NCI-H2107 treated with DMSO at 0.1 percent for 48 hours (cell line): ENCODE measurements at regions not wholly inside any gene's neighbourhood (a gene's known extent, or its start where the extent isn't known, plus 50 kb on each side); places are given as distances from the start of the nearest gene placed in this dataset.
"Not testable (repeated sequence)": the region's sequence is repeated elsewhere in the genome, so short reads cannot be mapped to it uniquely, and the experiment has no call there.

ENCODE experiments used
- DNase-seq: peaks from one replicate; lab custom pipeline; 2025; ENCODE audit not compliant: unreplicated experiment; lab: John Stamatoyannopoulos, UW

DNA sequence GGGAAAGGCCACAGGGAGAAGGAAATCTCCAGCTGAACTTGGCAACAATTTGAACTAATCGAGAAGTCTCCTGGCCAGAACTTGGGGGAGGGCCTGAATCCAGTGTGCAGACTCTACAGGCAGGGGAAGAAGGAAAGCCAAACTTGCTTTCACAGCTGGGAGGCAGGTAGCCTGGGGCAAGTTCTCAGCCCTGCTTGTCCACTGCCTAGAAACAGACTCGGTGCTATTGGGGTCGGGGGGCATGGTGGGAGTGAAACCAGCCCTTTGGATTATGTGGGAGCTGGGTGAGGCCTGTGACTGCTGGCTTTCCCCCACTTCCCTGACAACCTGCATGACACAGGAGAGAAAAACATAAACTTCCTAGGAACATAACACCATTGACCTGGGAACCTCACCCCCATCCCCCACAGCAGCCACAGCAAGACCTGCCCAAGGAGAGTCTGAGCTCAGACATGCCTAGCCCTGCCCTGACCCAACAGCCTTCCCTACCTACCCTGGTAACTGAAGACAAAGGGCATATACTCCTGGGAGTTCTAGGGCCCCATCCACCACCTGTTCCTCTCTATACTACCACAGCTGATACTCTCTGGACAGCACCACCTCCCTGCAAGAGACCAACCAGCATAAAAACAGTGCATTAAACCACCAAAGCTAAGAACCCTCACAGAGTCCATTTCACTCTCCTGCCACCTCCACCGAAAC, 103.7 kb upstream of the MNS1 start:
- DNase-seq: no peak

DNA sequence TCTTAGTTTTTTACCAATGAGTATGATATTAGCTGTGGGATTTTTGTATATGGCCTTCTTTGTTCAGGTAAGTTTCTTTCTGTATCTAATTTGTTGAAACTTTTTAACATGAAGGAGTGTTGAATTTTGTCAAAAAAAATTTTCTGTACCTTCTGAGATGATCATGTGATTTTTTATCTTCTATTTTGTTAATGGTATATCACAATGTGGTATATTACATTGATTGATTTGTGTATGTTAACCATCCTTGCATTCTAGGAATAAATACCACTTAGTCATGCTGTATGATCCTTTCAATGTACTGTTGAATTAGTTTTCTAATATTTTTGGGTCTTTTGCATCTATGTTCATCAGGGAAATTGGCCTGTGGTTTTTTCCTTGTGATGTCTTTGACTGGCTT, 92.5 kb upstream of the MNS1 start:
- no peak for DNase-seq

DNA sequence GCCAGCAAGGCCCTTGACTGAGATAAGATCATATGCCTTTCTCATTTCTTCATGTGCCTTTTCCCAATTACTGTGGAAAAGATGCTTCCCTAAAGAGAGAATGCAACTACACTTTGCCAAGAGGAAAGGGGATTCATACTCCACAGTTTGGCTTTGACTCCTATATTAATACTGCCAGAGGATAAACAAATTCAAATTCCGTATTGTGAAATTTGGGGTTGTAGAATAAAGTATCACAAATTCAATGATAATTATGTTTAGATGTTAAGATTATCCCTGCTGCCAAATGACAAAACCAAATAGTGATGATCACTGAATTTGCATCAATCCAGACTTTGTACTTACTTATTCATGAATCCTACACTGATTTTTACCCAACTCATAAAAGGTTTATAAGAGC, 88.5 kb upstream of the MNS1 start:
- no peak for DNase-seq

DNA sequence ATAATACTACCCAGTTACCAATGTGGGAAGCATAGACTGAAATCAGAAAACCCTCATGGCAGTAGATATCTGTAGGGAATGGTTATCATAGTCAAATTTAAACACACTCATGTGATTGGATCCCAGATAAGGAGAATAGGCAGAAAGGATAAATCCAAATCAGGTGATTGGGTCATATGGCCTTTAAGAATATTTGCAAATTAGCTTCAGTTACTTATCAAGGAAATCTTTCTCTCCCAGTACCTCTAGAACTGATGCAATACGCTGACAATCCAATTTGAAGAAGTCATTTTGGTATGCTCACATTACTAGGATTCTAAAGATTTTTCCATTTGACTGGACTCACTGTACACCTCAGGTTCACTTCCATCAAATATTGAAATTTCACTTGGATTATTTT, 87.7 kb upstream of the MNS1 start:
- DNase-seq: no peak

DNA sequence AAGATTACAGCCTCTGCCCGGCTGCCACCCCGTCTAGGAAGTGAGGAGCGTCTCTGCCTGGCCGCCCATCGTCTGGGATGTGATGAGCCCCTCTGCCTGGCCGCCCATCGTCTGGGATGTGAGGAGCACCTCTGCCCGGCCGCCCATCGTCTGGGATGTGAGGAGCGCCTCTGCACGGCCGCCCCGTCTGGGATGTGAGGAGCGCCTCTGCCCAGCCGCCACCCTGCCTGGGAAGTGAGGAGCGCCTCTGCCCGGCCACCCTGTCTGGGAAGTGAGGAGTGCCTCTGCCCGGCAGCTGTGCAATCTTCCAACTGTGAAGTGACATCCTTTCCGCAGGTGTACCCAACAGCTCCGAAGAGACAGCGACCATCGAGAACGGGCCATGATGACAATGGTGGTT, 75.6 kb upstream of the MNS1 start:
- DNase-seq: not testable (repeated sequence)

DNA sequence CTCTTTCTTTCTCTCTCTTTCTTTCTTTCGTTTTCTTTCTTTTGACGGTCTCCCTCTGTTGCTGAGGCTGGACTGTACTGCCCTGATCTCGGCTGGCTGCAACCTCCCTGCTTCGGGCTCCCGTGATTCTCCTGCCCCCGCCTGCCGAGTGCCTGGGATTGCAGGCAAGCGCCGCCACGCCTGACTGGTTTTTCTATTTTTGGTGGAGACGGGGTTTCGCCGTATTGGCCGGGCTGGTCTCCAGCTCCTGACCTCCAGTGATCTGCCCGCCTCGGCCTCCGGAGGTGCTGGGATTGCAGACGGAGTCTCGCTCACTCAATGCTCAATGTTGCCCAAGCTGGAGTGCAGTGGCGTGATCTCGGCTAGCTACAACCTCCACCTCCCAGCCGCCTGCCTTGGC, 75.2 kb upstream of the MNS1 start:
- not testable (repeated sequence) for DNase-seq

DNA sequence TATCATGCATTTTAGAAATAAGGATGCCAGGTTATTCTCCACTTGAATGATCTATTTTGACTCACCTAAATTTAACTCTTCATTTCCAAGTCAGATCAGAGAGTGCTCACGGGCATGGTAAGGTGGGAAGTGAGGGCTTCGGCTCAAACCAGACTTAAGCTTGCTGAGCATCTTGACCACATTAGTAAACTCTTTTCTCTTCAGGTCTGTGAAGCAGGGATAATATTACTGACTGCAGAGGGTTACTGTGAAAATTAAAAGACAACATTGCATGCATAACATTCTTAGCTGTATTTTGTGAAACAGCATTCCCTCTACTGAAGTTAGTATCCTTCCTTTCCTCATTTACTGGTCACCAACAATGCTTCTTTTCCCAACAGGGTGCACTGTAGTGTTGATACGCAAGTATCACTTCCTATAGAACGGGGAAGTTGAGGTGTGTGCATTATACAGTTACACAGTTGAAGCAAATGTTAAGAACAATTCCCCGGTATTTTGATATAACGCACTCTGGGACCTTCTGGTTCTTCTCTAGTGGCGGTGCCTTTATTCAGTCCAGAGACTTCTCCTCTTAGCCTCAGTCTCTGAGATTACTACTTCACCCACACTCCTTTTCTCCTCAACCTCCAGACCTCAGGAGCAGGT, 74.1 kb upstream of the MNS1 start:
- no peak for DNase-seq

DNA sequence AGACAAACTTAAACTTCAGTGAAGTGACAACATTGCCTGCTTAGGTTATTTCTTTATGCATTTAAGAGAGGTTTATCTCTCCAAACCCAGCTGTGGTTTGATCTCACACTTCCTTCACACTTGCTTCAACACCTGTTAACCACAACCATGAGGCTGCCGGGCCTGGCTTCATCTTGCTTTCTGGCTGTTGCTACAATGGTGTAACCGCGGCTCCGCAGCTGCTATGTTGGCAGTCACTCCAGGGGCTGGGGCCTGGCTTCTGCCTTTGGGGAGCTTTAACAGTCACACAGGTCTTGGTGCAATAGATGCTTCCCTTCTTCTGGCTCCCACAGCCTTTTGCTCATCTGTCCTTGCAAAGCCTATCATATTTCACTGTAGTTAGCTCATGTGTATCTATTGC, 72.9 kb upstream of the MNS1 start:
- peak; percentile 15 for DNase-seq

DNA sequence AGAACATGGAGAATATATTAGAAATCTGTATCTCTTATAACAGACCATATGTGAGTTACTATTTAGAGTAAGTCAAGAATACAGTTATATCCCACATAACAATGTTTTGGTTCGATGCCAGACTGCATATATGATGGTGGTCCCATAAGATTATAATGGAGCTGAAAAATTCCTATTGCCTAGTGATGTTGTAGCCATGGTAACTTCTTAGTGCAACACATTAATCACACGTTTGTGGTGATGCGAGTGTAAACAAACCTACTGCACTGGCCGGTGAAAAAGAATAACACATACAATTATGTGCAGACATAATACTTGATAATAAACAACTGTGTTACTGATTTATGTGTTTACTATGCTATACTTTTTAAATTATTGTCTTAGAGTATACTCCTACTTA, 69.8 kb upstream of the MNS1 start:
- DNase-seq: no peak

DNA sequence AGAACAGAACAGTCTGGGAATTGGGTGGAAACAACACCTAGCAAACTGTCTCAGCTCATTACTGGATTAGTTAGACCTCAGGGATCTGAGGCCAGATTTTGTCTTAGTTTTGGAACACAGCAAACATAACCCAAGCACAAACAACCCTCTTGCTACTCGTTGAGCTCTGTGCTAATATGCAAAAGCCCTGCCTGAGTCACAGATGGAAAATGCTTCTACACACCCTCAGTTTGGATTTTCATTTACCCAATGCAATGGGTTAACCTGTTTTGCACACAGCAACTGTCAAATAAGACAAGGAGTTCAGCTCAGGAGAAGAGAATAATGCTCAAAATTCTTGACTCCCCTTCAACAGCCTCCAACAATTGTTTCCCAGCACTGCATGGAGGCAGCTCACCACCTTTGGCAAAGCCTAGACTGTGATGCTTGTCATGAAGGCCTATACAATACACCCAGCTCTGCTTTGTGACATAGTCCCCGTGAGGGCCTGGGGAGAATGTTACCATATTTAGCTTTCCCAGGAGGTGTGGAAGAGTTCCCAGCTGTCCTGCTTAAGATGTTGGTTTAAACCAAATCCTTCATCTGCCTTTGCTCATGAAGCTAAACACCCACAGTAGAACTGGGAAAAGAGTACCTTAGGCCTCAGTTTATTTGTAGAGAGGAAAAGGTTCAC, 68.9 kb upstream of the MNS1 start:
- no peak for DNase-seq

DNA sequence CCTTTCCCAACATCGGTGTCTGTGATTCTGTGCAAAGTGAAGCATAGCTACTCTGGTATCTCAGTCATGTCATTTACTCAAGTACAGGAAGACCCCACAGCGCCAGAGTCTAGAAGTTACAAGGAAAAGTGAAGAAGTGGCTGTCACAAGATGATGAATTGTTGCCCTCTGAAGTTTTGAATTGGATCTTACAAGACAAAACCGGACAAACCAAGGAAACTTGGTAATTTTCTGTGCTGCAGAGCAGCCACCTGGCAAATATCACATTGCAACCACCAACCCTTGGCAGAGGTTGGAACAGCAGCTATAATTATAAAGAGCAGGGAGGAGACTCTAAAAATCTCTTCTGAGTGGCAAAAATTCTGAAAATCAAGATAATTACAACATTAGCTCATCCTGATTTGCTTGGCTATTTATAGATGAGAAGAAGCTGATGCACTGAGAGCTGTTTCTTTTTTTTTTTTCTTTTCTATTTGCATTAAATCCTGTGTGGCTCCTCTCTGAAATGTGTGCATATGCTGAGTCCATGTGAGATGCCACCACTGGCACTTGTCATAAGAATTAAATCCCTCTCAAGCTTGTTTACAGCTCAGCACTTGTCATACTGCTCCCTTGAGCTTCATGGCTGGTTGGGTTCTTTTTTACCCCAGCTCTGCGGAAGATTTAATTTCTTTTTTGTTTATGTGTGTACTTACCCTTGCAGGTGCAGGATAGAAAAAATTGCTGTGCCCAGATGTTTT, 68.0 kb upstream of the MNS1 start:
- peak; percentile 62 for DNase-seq

DNA sequence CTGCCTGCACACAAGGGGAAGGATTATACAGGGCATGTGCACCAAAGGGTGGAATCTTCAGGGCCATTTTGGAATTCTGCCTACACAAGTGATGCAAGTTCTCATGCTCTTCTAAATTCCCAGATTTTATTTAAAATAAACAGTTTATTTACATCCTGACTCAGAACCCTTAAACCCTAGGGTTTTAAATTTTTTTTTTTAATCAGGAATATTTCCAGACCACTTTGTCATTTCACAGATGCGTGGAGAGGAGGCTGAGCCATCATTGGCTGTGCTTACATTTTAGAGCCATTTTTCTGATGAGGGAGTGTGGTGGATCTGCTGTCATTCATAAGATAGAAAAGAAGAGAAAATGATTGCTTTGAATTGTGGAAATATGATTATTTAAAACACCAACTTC, 65.2 kb upstream of the MNS1 start:
- no peak for DNase-seq

DNA sequence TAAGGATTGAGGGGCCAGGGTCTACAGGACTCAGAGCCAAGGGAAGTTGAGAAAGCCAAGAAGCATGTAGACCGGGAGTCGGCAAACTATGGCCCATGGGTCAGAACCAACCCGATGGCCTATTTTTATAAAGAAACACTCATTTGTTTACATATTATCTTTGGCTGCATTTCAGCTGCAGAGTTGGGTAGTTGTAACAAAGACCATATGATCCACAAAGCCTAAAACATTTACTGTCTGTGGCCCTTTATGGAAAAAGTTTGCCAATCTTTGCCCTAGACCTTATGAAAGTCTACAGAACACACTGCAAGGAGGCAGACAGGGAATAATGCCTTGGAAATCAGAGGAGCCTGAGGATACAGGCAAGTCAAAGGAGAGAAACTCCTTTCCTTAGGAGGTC, 63.2 kb upstream of the MNS1 start:
- no peak for DNase-seq

DNA sequence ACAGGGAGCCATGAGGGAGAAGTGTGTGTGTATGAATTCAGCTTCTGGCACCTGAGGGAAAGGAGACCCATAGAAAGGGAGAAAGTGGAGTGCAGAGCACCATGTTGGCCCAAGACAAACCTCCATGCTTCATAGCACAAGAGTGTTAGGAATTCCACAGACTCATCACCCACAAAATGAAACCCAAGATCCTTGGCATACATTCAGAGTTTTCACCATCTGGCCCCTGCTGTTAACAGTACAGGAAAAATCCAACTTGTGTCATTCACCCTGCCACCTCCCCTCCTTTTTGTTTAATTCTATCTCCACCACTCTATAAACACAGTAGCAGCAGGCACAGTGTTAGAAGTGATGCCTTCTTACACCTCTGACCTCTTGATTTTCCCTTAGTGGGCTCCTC, 60.0 kb upstream of the MNS1 start:
- DNase-seq: no peak

DNA sequence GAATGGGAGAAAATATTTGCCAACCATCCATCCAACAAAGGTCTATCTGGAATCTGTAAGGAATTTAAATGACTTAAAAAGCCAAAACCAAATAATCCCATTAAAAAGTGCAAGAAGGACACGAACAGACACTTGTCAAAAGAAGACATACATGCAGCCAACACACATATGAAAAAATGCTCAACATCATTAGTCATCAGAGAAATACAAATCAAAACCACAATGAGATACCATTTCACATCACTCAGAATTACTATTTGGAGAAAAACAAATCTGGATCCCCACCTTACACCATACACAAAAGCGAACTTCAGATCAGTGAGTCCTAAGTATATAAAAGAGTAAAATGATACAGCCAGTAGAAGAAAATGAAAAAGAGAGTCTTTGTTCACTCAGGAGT, 58.6 kb upstream of the MNS1 start:
- no peak for DNase-seq

DNA sequence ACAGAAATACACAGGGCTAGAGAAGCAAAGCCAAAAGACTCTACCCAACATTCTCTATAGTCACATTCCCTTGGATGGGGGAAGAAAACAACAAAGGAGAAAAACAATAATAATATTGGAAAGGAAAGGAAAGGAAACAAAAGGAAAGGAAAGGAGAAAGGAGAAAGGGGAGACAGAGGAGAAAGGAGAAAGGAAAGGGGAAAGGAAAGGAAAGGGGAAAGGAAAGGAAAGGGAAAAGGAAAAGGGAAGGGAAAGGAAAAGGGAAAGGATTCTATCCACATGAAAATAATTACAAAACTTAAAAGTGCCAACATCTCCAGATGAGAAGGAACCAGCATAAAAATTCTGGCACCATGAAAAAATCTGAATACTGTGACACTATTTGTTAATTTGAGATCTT, 54.1 kb upstream of the MNS1 start:
- DNase-seq: no peak
